Karpas-422 (cell line): ENCODE measurements at regions not wholly inside any gene's neighbourhood (a gene's known extent, or its start where the extent isn't known, plus 50 kb on each side); places are given as distances from the start of the nearest gene placed in this dataset.
"Not testable (repeated sequence)": the region's sequence is repeated elsewhere in the genome, so short reads cannot be mapped to it uniquely, and the experiment has no call there.

Experiments
- DNase-seq: peaks from one replicate; pipeline ENCODE4 v3.0.0-alpha.2; 2015
- H2AFZ ChIP-seq: fragments of 200-600 bp; sonication (generic); 2 replicates; pipeline ENCODE4 v1.6.1; 2014; ENCODE audit warnings: antibody characterized with exemption, low read length, mixed read lengths
- H3K27ac ChIP-seq: fragments of 200-600 bp; sonication (generic); 2 replicates; pipeline ENCODE4 v1.5.1; 2014; ENCODE audit warnings: mild to moderate bottlenecking, low read length, moderate library complexity
- H3K27me3 ChIP-seq: fragments of 200-600 bp; sonication (generic); 2 replicates; pipeline ENCODE4 v1.6.1; 2014; ENCODE audit warnings: low read length, mixed read lengths
- H3K36me3 ChIP-seq: fragments of 200-600 bp; sonication (generic); 2 replicates; pipeline ENCODE4 v1.6.1; 2014; ENCODE audit warnings: low read length, mixed read lengths; ENCODE audit not compliant: insufficient read depth
- H3K4me1 ChIP-seq: fragments of 200-600 bp; sonication (generic); 2 replicates; pipeline ENCODE4 v1.6.1; 2014; ENCODE audit warnings: mild to moderate bottlenecking, low read length, mixed read lengths
- H3K4me2 ChIP-seq: fragments of 200-600 bp; sonication (generic); 2 replicates; pipeline ENCODE4 v1.6.1; 2014; ENCODE audit warnings: low read length, low read depth, mild to moderate bottlenecking; ENCODE audit not compliant: poor library complexity, severe bottlenecking
- H3K4me3 ChIP-seq: fragments of 200-600 bp; sonication (generic); 2 replicates; pipeline ENCODE4 v1.5.1; 2014; ENCODE audit warnings: mild to moderate bottlenecking, antibody characterized with exemption, low read length, mixed read lengths
- H3K79me2 ChIP-seq: fragments of 200-600 bp; sonication (generic); 2 replicates; pipeline ENCODE4 v1.6.1; 2014; ENCODE audit warnings: mild to moderate bottlenecking, low read length, mixed read lengths
- H3K9ac ChIP-seq: fragments of 200-600 bp; sonication (generic); 2 replicates; pipeline ENCODE4 v1.6.0; 2014; ENCODE audit warnings: low read length
- H3K9me2 ChIP-seq: fragments of 200-600 bp; sonication (generic), shearing (Covaris generic); replicated peaks from 2 replicates; pipeline ENCODE4 v1.6.0; 2014; ENCODE audit warnings: mild to moderate bottlenecking, low read length, moderate library complexity; ENCODE audit not compliant: insufficient read depth
- H3K9me3 ChIP-seq: fragments of 300-700, 200-600 bp; sonication (generic); 2 replicates; pipeline ENCODE4 v1.6.1; 2014; ENCODE audit warnings: low read length, mixed read lengths
- H4K20me1 ChIP-seq: fragments of 200-600 bp; sonication (generic); 2 replicates; pipeline ENCODE4 v1.6.1; 2014; ENCODE audit warnings: mild to moderate bottlenecking, antibody characterized with exemption, low read length, low read depth; ENCODE audit not compliant: insufficient read depth

- Histone ChIP-seq H3K27ac (no peak overlapping the region), H3K4me2 (no peak overlapping the region), H3K36me3 (no peaks in the 10 kb centered on the region), H3K9ac (no peak overlapping the region), H3K9me2 (no peaks in the 10 kb centered on the region), H3K79me2 (no peaks in the 10 kb centered on the region), H3K27me3 (no peaks in the 10 kb centered on the region), H4K20me1 (no peaks in the 10 kb centered on the region), H3K4me3 (no peak overlapping the region), H3K4me1 (no peaks in the 10 kb centered on the region), H2AFZ (no peak overlapping the region), H3K9me3 (no peaks in the 10 kb centered on the region)
- no peak for DNase-seq
These were observed 167.9 kb downstream of the MAGEB17 start for GRCh38 chrX:16335181-16335580.

GRCh38 chrX:16347968-16348670, 180.8 kb downstream of the MAGEB17 start:
- Histone ChIP-seq H3K79me2 (no peaks in the 10 kb centered on the region), H3K9ac (no peak overlapping the region), H2AFZ (no peak overlapping the region), H3K9me3 (no peaks in the 10 kb centered on the region), H4K20me1 (no peaks in the 10 kb centered on the region), H3K27me3 (no peaks in the 10 kb centered on the region), H3K27ac (no peak overlapping the region), H3K4me2 (no peak overlapping the region), H3K9me2 (no peaks in the 10 kb centered on the region), H3K36me3 (no peaks in the 10 kb centered on the region), H3K4me1 (no peaks in the 10 kb centered on the region), H3K4me3 (no peak overlapping the region)
- no peak for DNase-seq

- Histone ChIP-seq H3K36me3 (no peaks in the 10 kb centered on the region), H3K9ac (no peak overlapping the region), H3K4me3 (no peak overlapping the region), H3K27ac (no peak overlapping the region), H3K9me3 (no peaks in the 10 kb centered on the region), H3K27me3 (no peaks in the 10 kb centered on the region), H3K9me2 (no peaks in the 10 kb centered on the region), H3K79me2 (no peaks in the 10 kb centered on the region), H2AFZ (no peak overlapping the region), H4K20me1 (no peaks in the 10 kb centered on the region), H3K4me1 (no peaks in the 10 kb centered on the region), H3K4me2 (no peak overlapping the region)
- no peak for DNase-seq
These were observed 190.6 kb downstream of the MAGEB17 start for GRCh38 chrX:16357902-16358301.

GRCh38 chrX:16360056-16360455, 192.8 kb downstream of the MAGEB17 start:
- not testable (repeated sequence) for H3K9me3 ChIP-seq, H4K20me1 ChIP-seq, H3K27me3 ChIP-seq, H3K4me1 ChIP-seq, H3K79me2 ChIP-seq, H3K36me3 ChIP-seq, H3K9me2 ChIP-seq, DNase-seq, H3K4me3 ChIP-seq, H3K27ac ChIP-seq, H3K4me2 ChIP-seq, H3K9ac ChIP-seq, H2AFZ ChIP-seq

- Histone ChIP-seq H4K20me1 (no peaks in the 10 kb centered on the region), H3K9me3 (no peaks in the 10 kb centered on the region), H3K27me3 (0 out of 2 replicates have a peak, but pooled peaks cover 3% of the 10 kb centered on the region), H3K79me2 (no peaks in the 10 kb centered on the region), H3K4me2 (no peak overlapping the region), H3K36me3 (no peaks in the 10 kb centered on the region), H3K9me2 (no peaks in the 10 kb centered on the region), H3K4me3 (no peak overlapping the region), H2AFZ (no peak overlapping the region), H3K4me1 (no peaks in the 10 kb centered on the region), H3K27ac (no peak overlapping the region), H3K9ac (no peak overlapping the region)
- no peak for DNase-seq
These were observed 201.4 kb downstream of the MAGEB17 start for GRCh38 chrX:16368696-16369095.

- H3K9me2 ChIP-seq = no peaks in the 10 kb centered on the region
- H3K27me3 ChIP-seq = 0 out of 2 replicates have a peak, but pooled peaks cover 3% of the 10 kb centered on the region
- H3K4me3 ChIP-seq = no peak overlapping the region
- H2AFZ ChIP-seq = no peak overlapping the region
- H4K20me1 ChIP-seq = no peaks in the 10 kb centered on the region
- H3K4me2 ChIP-seq = no peak overlapping the region
- no peak overlapping the region for H3K27ac ChIP-seq
- no peak for DNase-seq
- H3K4me1 ChIP-seq = no peaks in the 10 kb centered on the region
- no peaks in the 10 kb centered on the region for H3K9me3 ChIP-seq
- H3K36me3 ChIP-seq = no peaks in the 10 kb centered on the region
- H3K9ac ChIP-seq = no peak overlapping the region
- no peaks in the 10 kb centered on the region for H3K79me2 ChIP-seq
These were observed 208.8 kb downstream of the MAGEB17 start for GRCh38 chrX:16376056-16376455.

GRCh38 chrX:16386126-16386525, 218.8 kb downstream of the MAGEB17 start:
- Histone ChIP-seq H3K79me2 (no peaks in the 10 kb centered on the region), H3K9me2 (no peaks in the 10 kb centered on the region), H3K9me3 (no peaks in the 10 kb centered on the region), H3K27ac (no peak overlapping the region), H3K4me3 (no peak overlapping the region), H2AFZ (no peak overlapping the region), H3K4me2 (no peak overlapping the region), H3K9ac (no peak overlapping the region), H3K27me3 (no peaks in the 10 kb centered on the region), H3K36me3 (no peaks in the 10 kb centered on the region), H3K4me1 (no peaks in the 10 kb centered on the region), H4K20me1 (no peaks in the 10 kb centered on the region)
- no peak for DNase-seq

- Histone ChIP-seq H3K79me2 (no peaks in the 10 kb centered on the region), H3K4me3 (no peak overlapping the region), H3K36me3 (no peaks in the 10 kb centered on the region), H3K27ac (no peak overlapping the region), H3K9ac (no peak overlapping the region), H3K9me3 (no peaks in the 10 kb centered on the region), H3K4me1 (no peaks in the 10 kb centered on the region), H2AFZ (no peak overlapping the region), H3K9me2 (no peaks in the 10 kb centered on the region), H3K4me2 (no peak overlapping the region), H3K27me3 (no peaks in the 10 kb centered on the region), H4K20me1 (no peaks in the 10 kb centered on the region)
- no peak for DNase-seq
These were observed 225.3 kb downstream of the MAGEB17 start for GRCh38 chrX:16392597-16392996.
